ENCODE measurements at regions not wholly inside any gene's neighbourhood (a gene's known extent, or its start where the extent isn't known, plus 50 kb on each side); places are given as distances from the start of the nearest gene placed in this dataset.

DNA sequence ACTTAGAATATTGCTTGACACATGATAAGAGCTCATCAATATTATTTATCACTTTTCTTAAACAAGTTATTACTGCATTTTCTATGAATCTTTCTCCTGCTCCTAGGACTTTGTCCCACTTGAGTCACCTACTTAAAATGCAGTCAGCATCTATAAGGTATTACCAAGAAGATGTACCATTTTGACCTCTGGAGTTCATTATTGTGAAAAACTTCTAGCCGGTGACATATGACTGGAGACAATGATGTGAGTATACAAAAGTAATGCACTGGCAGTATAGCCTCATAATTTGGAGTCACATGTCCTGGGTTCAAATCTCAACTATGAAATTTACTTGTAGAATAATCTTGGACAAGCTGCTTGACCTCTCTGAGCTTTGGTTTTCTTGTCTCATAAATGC is 278.5 kb downstream of the PLPP3 start:
- no peak overlapping the region for H3K27ac ChIP-seq (ENCODE audit: low read depth in 1 of 2, low read length in 2 of 2)
- no peak for DNase-seq
- H3K9me3 ChIP-seq (ENCODE audit: control insufficient read depth, low read length), result no peaks in the 10 kb centered on the region
- H3K27me3 ChIP-seq (ENCODE audit: control insufficient read depth in 1 of 2, insufficient read depth in 2 of 2, low read length in 1 of 2), result no peaks in the 10 kb centered on the region
- no peak for ATAC-seq (ENCODE audit: low FRiP score)
- intact Hi-C loops (cut with DNase I), result no loop called here
- H3K4me3 ChIP-seq (ENCODE audit: low read length in 2 of 2), result no peak overlapping the region
- 92 to 98% methylated on average over 1 of the region's 1 CpG for WGBS, 2 donors
- H3K36me3 ChIP-seq (ENCODE audit: control insufficient read depth in 1 of 2, insufficient read depth in 2 of 2, low read length in 1 of 2), result no peaks in the 10 kb centered on the region
- peaks cover 0 to 4% of the 10 kb centered on the region in 2 donors for H3K4me1 ChIP-seq (ENCODE audit: control insufficient read depth in 1 of 2, insufficient read depth in 2 of 2, low read length in 2 of 2)

DNA sequence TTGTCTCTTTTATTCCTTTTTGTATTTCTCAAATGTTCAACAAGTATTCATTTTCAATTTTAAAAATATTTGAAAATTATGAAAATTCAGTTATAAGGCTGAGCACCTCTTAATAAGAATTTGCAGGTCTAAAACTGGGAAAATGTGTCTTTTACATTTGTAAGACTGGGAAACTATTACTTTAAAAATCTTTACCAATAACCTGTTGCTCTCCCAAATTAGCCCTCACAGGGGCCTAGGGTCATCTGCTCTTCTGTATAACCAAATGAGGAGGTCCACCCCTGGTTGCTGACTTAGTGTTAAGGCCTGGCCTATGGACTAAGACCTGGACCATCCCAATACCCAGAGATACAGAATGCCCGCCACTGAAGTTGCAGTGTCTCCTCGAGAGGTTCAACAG is 280.5 kb downstream of the PLPP3 start:
- H3K27me3 ChIP-seq (ENCODE audit: control insufficient read depth in 1 of 2, insufficient read depth in 2 of 2, low read length in 1 of 2), result no peaks in the 10 kb centered on the region
- intact Hi-C loops (cut with DNase I), result no loop called here

DNA sequence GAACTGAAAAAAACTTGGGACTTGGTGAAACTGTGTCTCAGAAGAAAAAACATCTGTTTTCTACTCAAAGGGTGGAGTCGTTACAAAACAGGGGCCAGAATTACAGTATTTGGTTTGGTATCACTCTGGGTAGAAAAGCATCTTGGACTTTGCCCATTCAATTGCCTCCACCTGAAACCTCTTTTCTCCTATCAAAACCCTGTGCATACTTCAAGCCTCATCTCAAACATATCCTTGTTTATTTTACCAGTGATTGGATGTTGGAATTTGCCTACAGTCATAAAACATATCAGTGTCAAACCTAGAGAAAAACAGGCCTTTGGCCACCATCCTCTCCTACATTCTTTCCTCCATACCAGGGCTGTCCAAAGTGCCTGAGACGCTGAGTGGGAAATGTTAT is 281.5 kb downstream of the PLPP3 start:
- H3K9me3 ChIP-seq (ENCODE audit: control insufficient read depth, low read length), result no peaks in the 10 kb centered on the region
- DNase-seq (no peak), ATAC-seq (ENCODE audit: low FRiP score) (no peak)
- WGBS, 2 donors, result 43 to 60% methylated on average over 2 of the region's 2 CpGs
- no peak overlapping the region for H3K4me3 ChIP-seq (ENCODE audit: low read length in 2 of 2)
- no peaks in the 10 kb centered on the region for H3K36me3 ChIP-seq (ENCODE audit: control insufficient read depth in 1 of 2, insufficient read depth in 2 of 2, low read length in 1 of 2)
- H3K27ac ChIP-seq (ENCODE audit: low read depth in 1 of 2, low read length in 2 of 2), result no peak overlapping the region
- intact Hi-C loops (cut with DNase I), result no loop called here
- H3K27me3 ChIP-seq (ENCODE audit: control insufficient read depth in 1 of 2, insufficient read depth in 2 of 2, low read length in 1 of 2), result no peaks in the 10 kb centered on the region
- H3K4me1 ChIP-seq (ENCODE audit: control insufficient read depth in 1 of 2, insufficient read depth in 2 of 2, low read length in 2 of 2), result peaks cover 0 to 4% of the 10 kb centered on the region in 2 donors

More for the DNA sequence above, 280.5 kb downstream of the PLPP3 start:
- Histone ChIP-seq H3K27ac (ENCODE audit: low read depth in 1 of 2, low read length in 2 of 2) (no peak overlapping the region), H3K4me1 (ENCODE audit: control insufficient read depth in 1 of 2, insufficient read depth in 2 of 2, low read length in 2 of 2) (peaks cover 0 to 4% of the 10 kb centered on the region in 2 donors), H3K4me3 (ENCODE audit: low read length in 2 of 2) (no peak overlapping the region), H3K36me3 (ENCODE audit: control insufficient read depth in 1 of 2, insufficient read depth in 2 of 2, low read length in 1 of 2) (no peaks in the 10 kb centered on the region), H3K9me3 (ENCODE audit: control insufficient read depth, low read length) (no peaks in the 10 kb centered on the region)
- no peak for ATAC-seq (ENCODE audit: low FRiP score)
- 97 to 98% methylated on average over 2 of the region's 2 CpGs for WGBS, 2 donors
- DNase-seq, result no peak

DNA sequence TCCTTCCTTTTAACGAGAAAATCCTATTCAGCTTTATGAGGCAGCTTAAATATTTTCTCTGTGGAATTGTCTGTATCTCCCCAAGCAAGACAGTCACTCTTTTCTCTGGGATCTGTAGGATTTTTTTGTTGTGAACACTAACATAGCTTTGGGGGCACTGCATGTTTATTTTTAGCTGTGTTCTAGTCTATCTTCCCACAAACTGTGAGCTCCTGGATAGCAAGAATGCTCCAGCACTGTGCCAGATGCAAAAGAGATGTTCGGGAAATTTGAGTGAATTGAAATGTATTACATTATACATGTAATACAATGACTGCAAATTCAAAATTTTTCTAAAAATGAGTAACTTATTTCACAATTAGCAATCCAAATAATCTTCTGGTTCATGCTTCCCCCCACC is 282.2 kb downstream of the PLPP3 start:
- intact Hi-C loops (cut with DNase I), result no loop called here
- Histone ChIP-seq H3K27me3 (ENCODE audit: control insufficient read depth in 1 of 2, insufficient read depth in 2 of 2, low read length in 1 of 2) (no peaks in the 10 kb centered on the region), H3K36me3 (ENCODE audit: control insufficient read depth in 1 of 2, insufficient read depth in 2 of 2, low read length in 1 of 2) (no peaks in the 10 kb centered on the region), H3K9me3 (ENCODE audit: control insufficient read depth, low read length) (no peaks in the 10 kb centered on the region), H3K4me3 (ENCODE audit: low read length in 2 of 2) (no peak overlapping the region), H3K4me1 (ENCODE audit: control insufficient read depth in 1 of 2, insufficient read depth in 2 of 2, low read length in 2 of 2) (peaks cover 0 to 3% of the 10 kb centered on the region in 2 donors), H3K27ac (ENCODE audit: low read depth in 1 of 2, low read length in 2 of 2) (no peak overlapping the region)
- ATAC-seq (ENCODE audit: low FRiP score) (no peak), DNase-seq (no peak)
- WGBS, 2 donors, result 88% methylated on average over 2 of the region's 2 CpGs

DNA sequence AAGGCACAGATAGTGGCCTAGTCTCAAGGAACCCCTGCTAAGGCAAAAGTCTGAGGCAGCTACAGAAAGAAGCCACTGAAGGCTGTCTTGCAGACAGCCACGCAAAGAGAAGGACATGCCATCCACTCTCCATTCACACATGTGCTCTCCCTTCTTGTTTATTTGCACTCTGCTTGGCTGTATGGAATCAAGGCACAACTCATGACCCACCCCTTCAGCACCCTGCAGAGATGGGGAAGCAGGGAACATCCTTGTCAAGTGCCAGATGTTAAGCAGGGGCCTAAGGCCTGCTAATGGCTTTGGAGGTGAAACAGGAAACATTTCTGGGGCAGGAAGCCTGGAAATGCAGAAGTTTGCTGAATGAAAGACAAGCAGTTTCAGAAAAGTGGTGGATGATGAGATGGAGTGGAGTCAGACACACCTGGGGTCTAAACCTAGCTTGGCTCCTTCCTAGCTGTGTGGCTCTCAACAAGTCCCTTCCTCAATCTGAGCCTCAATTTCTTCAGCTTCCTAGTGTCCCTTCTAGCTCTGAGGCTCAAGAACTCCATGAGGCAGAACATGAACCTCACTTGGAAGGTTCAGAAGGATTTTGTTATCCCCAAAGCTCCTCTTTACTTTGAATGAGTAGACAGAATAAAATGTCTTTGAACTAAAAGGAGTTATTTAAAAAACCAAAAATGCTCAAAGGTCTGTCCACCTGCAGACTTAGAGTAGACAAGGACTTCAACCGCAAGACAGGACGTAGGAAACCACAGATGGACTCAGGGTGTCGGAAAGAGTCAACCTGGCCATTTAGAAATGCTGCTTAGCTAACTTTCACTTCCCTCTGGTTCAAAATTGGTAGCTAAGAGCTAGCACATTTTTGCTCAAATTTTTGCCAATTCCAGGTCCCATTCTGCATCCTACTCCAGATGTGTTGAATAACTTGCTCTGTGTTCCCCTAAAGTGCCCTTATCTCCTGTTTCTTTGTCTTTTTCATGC is 283.1 kb downstream of the PLPP3 start:
- Histone ChIP-seq H3K27me3 (ENCODE audit: control insufficient read depth in 1 of 2, insufficient read depth in 2 of 2, low read length in 1 of 2) (no peaks in the 10 kb centered on the region), H3K36me3 (ENCODE audit: control insufficient read depth in 1 of 2, insufficient read depth in 2 of 2, low read length in 1 of 2) (no peaks in the 10 kb centered on the region), H3K4me1 (ENCODE audit: control insufficient read depth in 1 of 2, insufficient read depth in 2 of 2, low read length in 2 of 2) (no peaks in the 10 kb centered on the region), H3K4me3 (ENCODE audit: low read length in 2 of 2) (no peak overlapping the region), H3K27ac (ENCODE audit: low read depth in 1 of 2, low read length in 2 of 2) (no peak overlapping the region), H3K9me3 (ENCODE audit: control insufficient read depth, low read length) (no peaks in the 10 kb centered on the region)
- intact Hi-C loops (cut with DNase I), result no loop called here
- 94 to 96% methylated on average over 4 of the region's 4 CpGs for WGBS, 2 donors
- no peak for ATAC-seq (ENCODE audit: low FRiP score)
- DNase-seq, result no peak

DNA sequence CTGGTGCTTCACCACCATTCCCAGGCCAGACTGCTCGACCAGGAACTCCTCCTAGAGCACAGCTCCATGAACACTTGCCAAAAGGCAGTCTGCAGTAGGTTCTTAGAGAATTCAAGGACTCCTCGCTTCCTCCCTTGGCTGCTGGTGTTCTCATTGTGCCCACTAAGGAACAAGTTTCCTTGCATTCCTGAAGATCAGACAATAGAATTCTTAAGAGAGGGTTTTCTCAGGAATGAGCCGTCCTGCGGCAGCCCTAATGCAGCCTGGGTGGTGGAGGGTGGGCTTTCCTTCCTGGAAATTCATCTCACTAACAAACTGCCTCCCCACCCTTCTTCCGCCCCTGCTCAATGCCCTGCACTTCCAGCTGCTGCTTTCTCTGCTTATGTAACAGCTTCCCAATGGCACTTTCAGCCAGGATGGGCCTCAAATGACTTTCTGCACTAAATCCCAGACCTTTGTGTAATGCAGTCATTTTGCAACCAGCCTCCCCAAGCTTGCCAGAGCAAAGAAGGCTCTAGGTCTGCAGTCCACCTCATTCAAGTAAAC is 287.9 kb downstream of the PLPP3 start:
- Histone ChIP-seq H3K9me3 (ENCODE audit: control insufficient read depth, low read length) (no peaks in the 10 kb centered on the region), H3K27me3 (ENCODE audit: control insufficient read depth in 1 of 2, insufficient read depth in 2 of 2, low read length in 1 of 2) (no peaks in the 10 kb centered on the region), H3K36me3 (ENCODE audit: control insufficient read depth in 1 of 2, insufficient read depth in 2 of 2, low read length in 1 of 2) (no peaks in the 10 kb centered on the region), H3K4me3 (ENCODE audit: low read length in 2 of 2) (no peak overlapping the region), H3K4me1 (ENCODE audit: control insufficient read depth in 1 of 2, insufficient read depth in 2 of 2, low read length in 2 of 2) (no peaks in the 10 kb centered on the region), H3K27ac (ENCODE audit: low read depth in 1 of 2, low read length in 2 of 2) (no peak overlapping the region)
- DNase-seq, result no peak
- peak; percentile 31 for ATAC-seq (ENCODE audit: low FRiP score)
- intact Hi-C loops (cut with DNase I), result no loop called here
- WGBS, 2 donors, result 56% methylated on average over 5 of the region's 5 CpGs

DNA sequence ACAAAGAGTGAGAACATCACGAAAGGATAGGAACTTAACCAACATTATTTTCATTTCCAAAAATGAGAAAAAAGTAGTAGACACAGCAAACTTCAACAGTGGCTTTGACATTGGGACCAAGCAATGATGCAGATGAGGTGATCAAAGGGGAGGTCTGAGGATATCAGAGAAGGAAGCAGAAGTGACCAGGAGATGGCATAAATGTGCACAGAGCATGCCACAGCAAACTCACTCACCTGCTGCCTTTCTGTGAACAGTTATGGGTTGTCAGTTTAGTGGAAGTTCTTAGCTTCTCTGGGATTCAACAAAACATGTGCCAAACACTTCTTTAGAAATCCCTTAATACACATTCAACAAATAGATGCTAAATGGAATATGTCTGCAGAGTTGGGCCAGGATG is 290.1 kb downstream of the PLPP3 start:
- no peaks in the 10 kb centered on the region for H3K36me3 ChIP-seq (ENCODE audit: control insufficient read depth in 1 of 2, insufficient read depth in 2 of 2, low read length in 1 of 2)
- intact Hi-C loops (cut with DNase I), result no loop called here
- ATAC-seq (ENCODE audit: low FRiP score) (no peak), DNase-seq (no peak)
- no peaks in the 10 kb centered on the region for H3K9me3 ChIP-seq (ENCODE audit: control insufficient read depth, low read length)
- no peak overlapping the region for H3K4me3 ChIP-seq (ENCODE audit: low read length in 2 of 2)
- WGBS, 2 donors, result 91 to 96% methylated on average over 1 of the region's 1 CpG
- no peak overlapping the region for H3K27ac ChIP-seq (ENCODE audit: low read depth in 1 of 2, low read length in 2 of 2)
- H3K4me1 ChIP-seq (ENCODE audit: control insufficient read depth in 1 of 2, insufficient read depth in 2 of 2, low read length in 2 of 2), result no peaks in the 10 kb centered on the region
- no peaks in the 10 kb centered on the region for H3K27me3 ChIP-seq (ENCODE audit: control insufficient read depth in 1 of 2, insufficient read depth in 2 of 2, low read length in 1 of 2)

DNA sequence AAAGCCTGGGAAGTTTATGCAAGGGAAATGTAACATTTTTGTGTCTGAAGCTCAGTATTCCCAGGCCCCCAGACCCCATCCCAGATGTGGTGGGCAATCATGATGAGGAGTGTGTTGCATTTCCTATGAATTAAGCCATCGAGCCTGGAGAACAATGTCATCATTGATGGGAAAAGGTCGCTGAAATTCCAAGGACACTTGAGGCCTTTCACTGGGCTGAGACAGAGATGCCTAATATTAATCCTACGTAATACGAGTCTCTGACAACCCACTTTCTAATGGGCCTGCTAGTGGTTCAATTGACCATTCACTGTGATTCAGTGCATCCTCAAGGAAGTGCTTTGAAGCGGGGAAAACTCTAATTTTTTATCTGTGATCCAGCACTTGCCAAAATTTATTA is 291.6 kb downstream of the PLPP3 start:
- H3K4me1 ChIP-seq (ENCODE audit: control insufficient read depth in 1 of 2, insufficient read depth in 2 of 2, low read length in 2 of 2), result no peaks in the 10 kb centered on the region
- no peak for DNase-seq
- no peak for ATAC-seq (ENCODE audit: low FRiP score)
- H3K36me3 ChIP-seq (ENCODE audit: control insufficient read depth in 1 of 2, insufficient read depth in 2 of 2, low read length in 1 of 2), result no peaks in the 10 kb centered on the region
- H3K27me3 ChIP-seq (ENCODE audit: control insufficient read depth in 1 of 2, insufficient read depth in 2 of 2, low read length in 1 of 2), result no peaks in the 10 kb centered on the region
- intact Hi-C loops (cut with DNase I), result no loop called here
- no peaks in the 10 kb centered on the region for H3K9me3 ChIP-seq (ENCODE audit: control insufficient read depth, low read length)
- no peak overlapping the region for H3K4me3 ChIP-seq (ENCODE audit: low read length in 2 of 2)
- 93 to 95% methylated on average over 5 of the region's 5 CpGs for WGBS, 2 donors
- H3K27ac ChIP-seq (ENCODE audit: low read depth in 1 of 2, low read length in 2 of 2), result no peak overlapping the region

DNA sequence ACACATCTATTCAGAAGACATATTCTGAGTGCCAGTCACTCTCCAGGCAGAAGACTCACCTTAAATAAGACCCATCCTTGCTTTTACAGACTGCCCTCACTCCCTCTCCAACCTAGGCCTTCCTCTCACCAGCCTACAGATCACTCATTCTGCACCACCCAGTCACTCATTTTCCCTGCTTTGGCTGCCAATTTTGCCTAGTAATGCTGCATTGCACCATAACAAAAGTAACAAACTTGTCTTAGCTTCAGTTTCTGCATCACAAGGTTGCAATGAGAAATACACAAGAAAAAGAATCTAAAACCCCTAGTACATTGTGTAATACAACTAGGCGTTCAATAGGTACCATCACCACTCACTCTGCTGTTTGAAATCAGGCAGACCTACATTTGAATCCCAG is 292.4 kb downstream of the PLPP3 start:
- WGBS, 2 donors, result 97 to 98% methylated on average over 1 of the region's 1 CpG
- Histone ChIP-seq H3K36me3 (ENCODE audit: control insufficient read depth in 1 of 2, insufficient read depth in 2 of 2, low read length in 1 of 2) (no peaks in the 10 kb centered on the region), H3K4me3 (ENCODE audit: low read length in 2 of 2) (no peak overlapping the region), H3K9me3 (ENCODE audit: control insufficient read depth, low read length) (no peaks in the 10 kb centered on the region), H3K27me3 (ENCODE audit: control insufficient read depth in 1 of 2, insufficient read depth in 2 of 2, low read length in 1 of 2) (no peaks in the 10 kb centered on the region), H3K4me1 (ENCODE audit: control insufficient read depth in 1 of 2, insufficient read depth in 2 of 2, low read length in 2 of 2) (no peaks in the 10 kb centered on the region), H3K27ac (ENCODE audit: low read depth in 1 of 2, low read length in 2 of 2) (no peak overlapping the region)
- DNase-seq (no peak), ATAC-seq (ENCODE audit: low FRiP score) (no peak)
- intact Hi-C loops (cut with DNase I), result no loop called here

Measured in aorta (tissue), 5 donors.